Activated T-cell treated with anti-CD3 and anti-CD28 coated beads, Interleukin-2, amount 50 U/mL, for 4 hours (primary cell): ENCODE measurements at regions not wholly inside any gene's neighbourhood (a gene's known extent, or its start where the extent isn't known, plus 50 kb on each side); places are given as distances from the start of the nearest gene placed in this dataset.
"Not testable (repeated sequence)": the region's sequence is repeated elsewhere in the genome, so short reads cannot be mapped to it uniquely, and the experiment has no call there.

Source experiments
- ATAC-seq, 2 donors: fragments of 200-7000 bp; cut with Tn5 transposase; one replicate each; pipeline ENCODE4 v1.10.0; 2021
- DNase-seq: peaks from one replicate; pipeline ENCODE4 v3.0.0-alpha.2; 2020
- H3K27me3 Mint-ChIP-seq: one replicate; pipeline ENCODE4 v1.8.0; 2021; ENCODE audit warnings: low read depth, mixed read lengths
- H3K36me3 Mint-ChIP-seq: one replicate; pipeline ENCODE4 v1.8.0; 2022; ENCODE audit warnings: mixed read lengths; ENCODE audit not compliant: insufficient read depth
- H3K4me1 Mint-ChIP-seq: one replicate; pipeline ENCODE4 v1.8.0; 2021; ENCODE audit warnings: low read depth, mixed read lengths
- H3K4me3 Mint-ChIP-seq: one replicate; pipeline ENCODE4 v1.8.0; 2021; ENCODE audit warnings: mild to moderate bottlenecking, moderate library complexity, mixed read lengths
- H3K9me3 Mint-ChIP-seq: one replicate; pipeline ENCODE4 v1.8.0; 2021; ENCODE audit warnings: mixed read lengths

DNA sequence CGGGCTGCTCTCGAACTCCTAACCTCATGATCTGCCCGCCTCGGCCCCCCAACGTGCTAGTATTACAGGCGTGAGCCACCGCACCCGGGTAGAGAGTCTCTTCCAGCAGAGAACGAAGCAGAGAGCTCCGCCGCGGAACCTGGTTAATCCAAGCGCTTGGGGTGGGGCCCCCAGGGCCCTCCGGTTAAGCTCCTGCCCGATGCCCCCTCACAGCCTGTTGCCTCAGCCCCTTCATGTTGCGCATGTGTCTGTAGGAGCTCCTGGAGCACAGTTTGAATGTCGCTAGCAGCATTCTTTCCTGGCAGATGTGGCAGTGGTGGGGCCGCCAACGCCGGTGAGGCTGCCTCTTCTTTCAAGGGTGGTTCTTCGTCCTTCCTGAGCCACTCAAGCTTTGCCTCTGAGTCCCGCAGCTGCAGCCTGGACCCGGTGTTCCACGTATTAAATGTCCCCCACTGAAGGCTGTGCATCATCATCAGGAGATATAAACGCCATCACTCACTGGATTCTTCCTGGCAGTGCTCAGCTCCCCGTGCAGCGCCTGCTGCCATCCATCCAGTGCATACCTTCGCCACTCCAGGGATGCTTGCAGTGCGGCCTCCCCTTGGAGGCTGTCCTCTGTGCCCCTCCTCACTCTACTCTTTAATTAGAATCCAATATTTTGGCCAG lies 1919.3 kb downstream of the PCDH9 start:
- no peak for DNase-seq
- Mint-ChIP-seq H3K36me3 (no peaks in the 10 kb centered on the region), H3K27me3 (no peaks in the 10 kb centered on the region), H3K9me3 (peaks cover 21% of the 10 kb centered on the region), H3K4me3 (no peak overlapping the region), H3K4me1 (no peaks in the 10 kb centered on the region)
- no peak for ATAC-seq

DNA sequence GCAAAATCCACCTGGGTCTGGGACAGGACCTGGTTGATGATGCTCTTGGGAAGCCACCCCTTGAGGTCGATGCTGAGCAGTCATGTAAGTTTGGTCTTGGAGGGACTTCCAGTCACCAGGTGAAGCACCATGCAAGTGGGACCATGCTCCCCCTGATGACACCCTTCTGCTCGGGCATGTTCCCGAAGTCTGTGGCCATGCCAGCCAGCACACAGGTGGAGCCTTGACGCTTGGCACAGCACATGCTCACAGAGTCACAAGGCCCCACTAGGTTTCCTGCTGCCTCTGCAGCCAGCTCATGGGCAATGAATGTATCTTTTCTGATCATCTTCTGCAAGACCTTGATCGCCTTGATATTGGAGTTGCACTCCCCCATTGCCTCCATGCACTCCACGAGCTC lies 1920.2 kb downstream of the PCDH9 start:
- ATAC-seq (no peak), DNase-seq (no peak)
- Mint-ChIP-seq H3K36me3 (no peaks in the 10 kb centered on the region), H3K4me1 (no peaks in the 10 kb centered on the region), H3K9me3 (peaks cover 13% of the 10 kb centered on the region), H3K27me3 (no peaks in the 10 kb centered on the region), H3K4me3 (no peak overlapping the region)

DNA sequence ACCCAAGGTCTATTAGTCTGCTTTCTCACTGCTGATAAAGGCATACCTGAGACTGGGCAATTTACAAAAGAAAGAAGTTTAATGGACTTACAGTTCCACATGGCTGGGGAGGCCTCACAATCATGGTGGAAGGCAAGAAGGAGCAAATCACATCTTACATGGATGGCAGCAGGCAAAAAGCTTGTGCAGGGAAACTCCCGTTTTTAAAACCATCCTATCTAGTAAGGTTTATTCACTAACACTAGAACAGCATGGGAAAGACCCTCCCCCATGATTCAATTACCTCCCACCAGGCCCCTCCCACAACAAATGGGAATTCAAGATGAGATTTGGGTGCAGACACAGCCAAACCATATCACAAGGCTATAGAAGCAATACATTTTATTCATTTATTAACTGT lies 1921.4 kb downstream of the PCDH9 start:
- not testable (repeated sequence) for H3K27me3 Mint-ChIP-seq, DNase-seq, H3K4me3 Mint-ChIP-seq, ATAC-seq, H3K36me3 Mint-ChIP-seq, H3K4me1 Mint-ChIP-seq, H3K9me3 Mint-ChIP-seq

DNA sequence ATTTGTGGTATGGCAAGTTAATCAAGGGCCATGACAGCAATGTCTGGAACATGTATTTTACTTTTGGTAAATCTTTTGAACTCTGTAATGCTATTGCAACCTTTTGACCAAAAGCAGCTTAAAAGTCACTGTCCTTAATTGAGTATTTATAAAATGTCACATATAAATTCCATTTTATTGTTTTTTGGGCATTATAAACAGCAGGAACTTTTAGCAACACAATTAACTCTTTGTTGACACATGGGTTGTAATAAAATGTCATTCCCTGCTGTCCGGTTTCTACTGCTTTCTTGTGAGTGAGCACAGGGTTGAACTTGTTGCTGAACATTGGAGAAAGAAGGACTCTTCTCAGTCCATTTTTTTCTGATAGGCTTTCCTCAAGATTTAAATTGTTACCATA lies 1923.1 kb downstream of the PCDH9 start:
- Mint-ChIP-seq H3K4me3 (no peak overlapping the region), H3K36me3 (no peaks in the 10 kb centered on the region), H3K9me3 (peaks cover 6% of the 10 kb centered on the region), H3K4me1 (no peaks in the 10 kb centered on the region), H3K27me3 (no peaks in the 10 kb centered on the region)
- ATAC-seq (no peak), DNase-seq (no peak)

DNA sequence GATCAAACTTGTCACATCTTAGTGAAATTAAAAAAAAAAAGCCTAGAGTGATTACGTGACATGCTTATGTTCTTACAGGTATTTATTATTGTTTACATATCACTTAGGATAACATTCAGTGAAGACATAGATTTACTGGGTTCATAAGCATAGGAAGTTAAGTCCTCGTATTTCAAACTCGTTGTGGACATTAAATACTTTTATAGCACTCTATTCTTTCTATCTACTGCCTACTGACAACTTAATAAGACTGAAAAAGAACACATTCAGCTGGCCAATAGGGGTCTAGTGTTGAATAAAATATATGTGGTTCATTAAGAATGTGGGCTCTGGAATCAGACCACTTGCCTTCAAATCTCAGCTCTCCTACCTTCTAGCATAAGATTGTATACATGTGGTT lies 1927.4 kb downstream of the PCDH9 start:
- H3K4me1 Mint-ChIP-seq, result no peaks in the 10 kb centered on the region
- no peak for DNase-seq

DNA sequence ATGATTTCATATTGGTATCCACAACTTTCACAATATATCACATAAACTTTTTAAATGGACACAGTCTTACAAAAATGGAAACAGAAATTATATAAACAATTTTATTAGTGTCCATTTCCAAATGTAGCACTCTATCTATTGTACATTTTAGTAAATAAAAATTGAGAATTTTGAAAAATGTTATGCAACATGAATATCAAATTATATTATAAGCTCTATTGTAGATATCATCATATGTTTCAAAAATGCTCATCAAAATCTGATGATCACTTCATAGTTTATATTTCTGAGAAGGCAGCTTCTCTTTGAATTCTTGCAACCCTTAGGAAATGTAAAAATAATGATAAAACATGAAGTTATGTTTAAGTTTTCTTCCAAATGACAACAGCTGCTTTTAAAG lies 1928.6 kb downstream of the PCDH9 start:
- no peaks in the 10 kb centered on the region for H3K36me3 Mint-ChIP-seq
- H3K9me3 Mint-ChIP-seq, result peaks cover 9% of the 10 kb centered on the region
- ATAC-seq (no peak), DNase-seq (no peak)
- H3K4me1 Mint-ChIP-seq, result no peaks in the 10 kb centered on the region
- no peaks in the 10 kb centered on the region for H3K27me3 Mint-ChIP-seq
- H3K4me3 Mint-ChIP-seq, result no peak overlapping the region

More for the DNA sequence above, 1927.4 kb downstream of the PCDH9 start:
- Mint-ChIP-seq H3K9me3 (peaks cover 8% of the 10 kb centered on the region), H3K36me3 (no peaks in the 10 kb centered on the region), H3K4me3 (no peak overlapping the region), H3K27me3 (no peaks in the 10 kb centered on the region)
- no peak for ATAC-seq

DNA sequence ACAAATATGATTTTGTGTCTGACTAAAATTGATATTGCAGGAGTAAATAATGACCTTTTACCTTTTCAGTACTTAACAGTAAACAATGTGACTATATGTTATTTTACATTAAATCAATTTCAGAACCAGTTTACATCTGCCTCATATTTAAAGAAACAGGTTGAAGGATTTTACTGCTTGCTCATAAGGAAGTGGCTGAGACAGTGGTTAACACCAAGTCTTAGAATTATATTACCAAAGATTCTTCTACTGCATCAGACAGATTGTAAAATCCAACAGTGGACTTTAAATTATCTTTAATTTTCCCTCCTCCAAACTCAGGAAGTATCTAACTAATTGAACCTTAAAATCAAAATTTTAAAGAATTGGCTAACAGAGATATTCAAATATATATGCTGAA lies 1929.9 kb downstream of the PCDH9 start:
- H3K4me3 Mint-ChIP-seq, result no peak overlapping the region
- H3K36me3 Mint-ChIP-seq, result no peaks in the 10 kb centered on the region
- peaks cover 14% of the 10 kb centered on the region for H3K9me3 Mint-ChIP-seq
- H3K27me3 Mint-ChIP-seq, result no peaks in the 10 kb centered on the region
- DNase-seq, result no peak
- ATAC-seq, result no peak
- no peaks in the 10 kb centered on the region for H3K4me1 Mint-ChIP-seq

DNA sequence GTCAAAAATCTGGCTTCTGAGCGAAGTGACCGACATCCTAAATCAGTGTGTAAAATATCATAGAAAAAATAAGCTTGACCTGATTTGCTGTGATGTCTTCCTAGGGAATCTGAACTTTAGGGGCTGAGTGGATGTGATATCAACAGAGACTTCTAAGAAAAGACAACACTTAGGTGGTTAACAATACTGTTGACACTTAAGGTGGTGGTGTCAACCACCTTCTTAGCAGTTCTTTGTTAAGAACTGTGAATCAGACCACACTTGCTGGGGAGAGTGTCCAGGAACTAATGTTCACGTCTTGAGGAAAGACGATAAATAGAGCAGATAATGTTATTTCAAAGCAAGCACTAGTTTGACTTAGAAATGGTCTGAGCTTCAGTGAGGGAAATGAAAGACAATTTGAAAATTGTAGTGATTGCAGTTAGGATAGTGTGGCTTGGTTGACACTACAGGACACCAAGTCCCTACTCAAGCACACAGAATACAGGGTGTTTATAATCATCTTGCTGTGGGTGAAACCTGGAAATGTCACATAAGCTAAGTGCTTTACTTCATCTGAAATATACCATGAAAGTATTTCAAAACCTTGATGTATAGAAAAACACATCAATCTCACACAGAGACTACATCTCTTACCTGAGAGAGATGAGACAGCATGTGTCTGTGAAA lies 1936.5 kb downstream of the PCDH9 start:
- H3K27me3 Mint-ChIP-seq, result no peaks in the 10 kb centered on the region
- H3K36me3 Mint-ChIP-seq, result no peaks in the 10 kb centered on the region
- no peak for ATAC-seq

DNA sequence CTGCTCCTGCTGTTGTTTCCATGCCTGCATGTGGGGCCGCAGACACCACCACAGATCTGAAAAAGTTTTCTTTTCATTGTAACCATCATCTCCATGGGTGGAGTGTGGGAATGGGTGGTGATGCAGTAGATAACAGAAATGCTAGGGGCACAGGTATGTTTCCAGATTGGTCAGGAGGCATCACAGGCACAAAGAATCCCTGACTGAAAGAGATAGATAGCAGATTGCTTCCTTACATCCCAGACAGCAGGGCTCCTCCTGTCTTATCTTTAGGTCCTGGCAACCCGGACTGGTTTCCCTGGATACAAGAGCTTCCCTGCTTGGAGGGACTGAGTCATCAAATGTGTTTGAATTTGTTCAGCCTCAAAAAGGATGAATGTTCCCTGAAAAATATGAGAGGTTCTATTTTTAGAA lies 1937.6 kb downstream of the PCDH9 start:
- no peaks in the 10 kb centered on the region for H3K4me1 Mint-ChIP-seq
- no peaks in the 10 kb centered on the region for H3K36me3 Mint-ChIP-seq
- no peak overlapping the region for H3K4me3 Mint-ChIP-seq
- no peaks in the 10 kb centered on the region for H3K27me3 Mint-ChIP-seq
- H3K9me3 Mint-ChIP-seq, result peaks cover 16% of the 10 kb centered on the region
- ATAC-seq (no peak), DNase-seq (no peak)

More for the DNA sequence above, 1936.5 kb downstream of the PCDH9 start:
- no peak for DNase-seq
- Mint-ChIP-seq H3K4me1 (no peaks in the 10 kb centered on the region), H3K4me3 (no peak overlapping the region), H3K9me3 (peaks cover 19% of the 10 kb centered on the region)

DNA sequence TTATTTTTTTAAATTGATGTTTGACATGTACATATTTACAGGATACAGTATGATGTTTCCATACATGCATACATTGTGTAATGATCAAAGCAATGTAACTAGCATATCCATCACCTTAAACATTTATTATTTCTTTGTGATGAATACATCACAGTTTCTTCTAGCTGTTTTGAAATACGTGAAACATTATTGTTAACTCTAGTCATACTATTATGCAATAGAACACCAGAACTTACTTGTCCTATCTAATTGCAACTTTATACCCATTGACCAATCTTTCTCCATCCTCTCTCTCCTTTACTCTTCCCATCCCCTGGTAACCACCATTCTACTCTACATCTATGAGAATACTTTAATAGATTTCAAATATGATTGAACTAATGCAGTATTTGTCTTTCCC lies 1942.7 kb downstream of the PCDH9 start:
- no peak overlapping the region for H3K4me3 Mint-ChIP-seq
- H3K36me3 Mint-ChIP-seq, result no peaks in the 10 kb centered on the region
- H3K27me3 Mint-ChIP-seq, result no peaks in the 10 kb centered on the region
- H3K4me1 Mint-ChIP-seq, result no peaks in the 10 kb centered on the region
- DNase-seq (no peak), ATAC-seq (no peak)
- peaks cover 30% of the 10 kb centered on the region for H3K9me3 Mint-ChIP-seq

DNA sequence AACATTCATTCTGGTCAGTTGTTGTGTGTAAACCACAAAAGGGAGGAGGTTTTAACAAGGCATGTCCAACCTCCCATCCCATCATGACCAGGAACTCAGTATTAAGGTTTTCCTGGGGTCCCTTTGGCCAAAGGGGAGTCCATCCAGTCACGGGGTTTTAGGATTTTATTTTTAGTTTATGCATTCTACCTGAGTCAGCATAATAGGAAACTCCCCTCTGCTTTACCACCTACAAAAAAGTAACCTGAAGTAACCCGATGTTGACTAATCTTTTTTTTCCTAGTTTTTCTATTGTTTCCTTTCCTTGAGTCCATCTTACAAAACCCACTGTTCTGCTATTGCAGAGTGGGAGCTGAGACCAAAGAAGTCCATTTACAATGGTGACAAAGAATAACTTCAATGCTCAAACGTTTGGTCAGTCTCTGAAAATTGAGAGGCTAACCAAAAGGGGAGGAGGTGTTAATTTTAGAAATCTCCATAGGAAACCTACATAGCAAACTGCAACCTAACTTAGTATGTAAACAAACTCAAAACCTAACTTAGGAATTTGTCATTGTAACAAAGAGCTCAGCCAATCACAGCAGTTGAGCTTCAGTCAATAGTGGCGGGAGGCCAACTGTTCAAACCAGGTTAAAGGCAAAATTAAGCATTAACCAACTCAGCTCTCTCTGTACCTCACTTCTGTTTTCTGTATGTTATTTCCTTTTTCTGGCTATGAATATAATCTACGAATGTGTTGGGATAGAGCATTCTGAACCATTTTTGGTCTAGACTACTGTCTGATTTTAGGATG lies 1954.1 kb downstream of the PCDH9 start:
- Mint-ChIP-seq H3K4me3 (no peak overlapping the region), H3K27me3 (no peaks in the 10 kb centered on the region), H3K9me3 (peaks cover 20% of the 10 kb centered on the region), H3K4me1 (no peaks in the 10 kb centered on the region), H3K36me3 (no peaks in the 10 kb centered on the region)
- ATAC-seq (no peak), DNase-seq (no peak)

DNA sequence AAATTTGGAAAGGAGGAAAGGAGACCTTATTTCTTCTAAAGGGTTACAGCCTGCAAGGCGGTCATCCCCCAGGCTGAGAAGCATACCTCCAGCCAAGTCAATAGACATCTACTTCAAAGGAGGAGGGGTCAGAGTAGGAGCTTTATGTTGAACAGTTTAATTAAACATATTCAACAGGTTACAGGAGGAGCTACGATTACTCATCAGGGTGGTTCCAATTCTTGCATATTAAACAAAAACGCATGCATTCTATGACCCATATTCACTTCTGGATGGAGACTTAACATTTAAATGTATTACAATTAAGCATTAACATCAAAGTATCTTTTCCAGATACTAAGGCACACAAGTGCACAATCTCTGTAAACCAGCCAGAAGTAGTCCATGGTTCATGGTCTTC lies 1955.0 kb downstream of the PCDH9 start:
- Mint-ChIP-seq H3K4me3 (no peak overlapping the region), H3K9me3 (peaks cover 23% of the 10 kb centered on the region)

DNA sequence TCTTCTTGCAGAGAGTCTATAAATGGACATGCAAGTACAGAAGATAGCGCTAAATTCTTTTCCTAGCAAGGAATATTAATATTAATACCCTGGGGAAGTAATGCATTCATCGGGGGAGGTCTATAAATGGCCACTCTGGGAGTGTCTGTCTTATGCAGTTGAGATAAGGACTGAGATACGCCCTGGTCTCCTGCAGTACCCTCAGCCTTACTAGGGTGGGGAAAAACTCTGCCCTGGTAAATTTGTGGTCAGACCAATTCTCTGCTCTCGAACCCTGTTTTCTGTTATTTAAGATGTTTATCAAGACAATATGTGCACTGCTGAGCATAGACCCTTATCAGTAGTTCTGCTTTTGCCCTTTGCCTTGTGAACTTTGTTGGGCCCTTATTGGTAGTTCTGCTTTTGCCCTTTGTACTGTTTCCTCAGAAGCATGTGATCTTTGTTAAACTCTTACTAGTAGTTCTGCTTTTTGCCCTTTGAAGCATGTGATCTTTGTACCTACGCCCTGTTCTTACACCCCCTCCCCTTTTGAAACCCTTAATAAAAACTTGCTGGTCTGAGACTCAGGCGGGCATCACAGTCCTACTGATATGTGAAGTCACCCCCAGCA lies 1956.2 kb downstream of the PCDH9 start:
- H3K27me3 Mint-ChIP-seq, ATAC-seq, DNase-seq, H3K4me1 Mint-ChIP-seq, H3K4me3 Mint-ChIP-seq, H3K36me3 Mint-ChIP-seq: not testable (repeated sequence)
- peaks cover 23% of the 10 kb centered on the region for H3K9me3 Mint-ChIP-seq

More for the DNA sequence above, 1955.0 kb downstream of the PCDH9 start:
- ATAC-seq (no peak), DNase-seq (no peak)
- Mint-ChIP-seq H3K27me3 (no peaks in the 10 kb centered on the region), H3K4me1 (no peaks in the 10 kb centered on the region), H3K36me3 (no peaks in the 10 kb centered on the region)

DNA sequence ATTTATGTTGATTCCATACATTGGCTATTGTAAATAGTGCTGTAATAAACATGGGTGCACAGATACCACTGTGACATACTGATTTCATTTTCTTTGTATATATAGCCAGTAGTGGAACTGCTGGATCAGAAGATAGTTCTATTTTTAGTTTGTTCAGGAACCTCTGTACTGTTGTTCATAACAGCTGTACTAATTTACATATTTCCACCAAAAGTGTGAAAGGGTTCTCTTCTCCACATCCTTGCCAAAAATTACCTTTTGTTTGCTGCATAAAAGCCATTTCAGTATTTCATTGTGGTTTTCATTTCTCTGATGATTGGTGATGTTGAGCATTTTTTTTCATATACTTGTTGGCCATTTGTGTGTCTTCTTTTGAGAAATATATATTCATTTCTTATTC lies 1962.1 kb downstream of the PCDH9 start:
- H3K9me3 Mint-ChIP-seq, result peaks cover 19% of the 10 kb centered on the region
- H3K36me3 Mint-ChIP-seq, result no peaks in the 10 kb centered on the region
- H3K27me3 Mint-ChIP-seq, result no peaks in the 10 kb centered on the region
- no peaks in the 10 kb centered on the region for H3K4me1 Mint-ChIP-seq
- DNase-seq, result no peak
- no peak overlapping the region for H3K4me3 Mint-ChIP-seq
- ATAC-seq, result no peak
